ENCODE measurements at regions not wholly inside any gene's neighbourhood (a gene's known extent, or its start where the extent isn't known, plus 50 kb on each side); places are given as distances from the start of the nearest gene placed in this dataset.
"Not testable (repeated sequence)": the region's sequence is repeated elsewhere in the genome, so short reads cannot be mapped to it uniquely, and the experiment has no call there.

DNA sequence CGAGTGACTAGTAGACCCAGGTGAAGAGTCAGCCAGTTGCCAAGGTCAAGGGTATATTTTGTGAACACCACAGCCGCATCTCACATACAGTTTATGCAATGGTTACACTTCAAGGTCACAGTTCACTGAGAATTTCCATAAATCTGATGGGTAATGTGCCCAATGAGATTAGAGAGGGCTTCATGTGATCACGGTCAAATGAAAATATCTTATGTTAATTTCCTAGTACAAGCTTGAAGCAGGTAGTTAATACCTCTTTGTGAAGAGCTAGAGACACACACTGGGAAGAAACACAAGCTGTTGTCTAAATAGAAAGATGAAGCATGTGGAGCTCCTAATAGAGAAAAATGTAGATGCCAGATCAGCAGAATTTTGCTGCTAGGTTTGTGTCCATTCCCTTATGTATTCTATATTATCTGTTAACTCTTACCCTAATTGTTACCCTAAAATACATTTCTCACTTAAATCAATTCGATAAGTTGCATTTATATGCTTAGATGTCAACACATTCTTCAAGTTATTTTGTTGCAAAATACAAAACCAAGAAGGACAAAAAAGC is 136.0 kb downstream of the NR2F2 start:
- in situ Hi-C loops (cut with MboI; ENCODE audit: low sequenced_read_pairs): no loop called here

DNA sequence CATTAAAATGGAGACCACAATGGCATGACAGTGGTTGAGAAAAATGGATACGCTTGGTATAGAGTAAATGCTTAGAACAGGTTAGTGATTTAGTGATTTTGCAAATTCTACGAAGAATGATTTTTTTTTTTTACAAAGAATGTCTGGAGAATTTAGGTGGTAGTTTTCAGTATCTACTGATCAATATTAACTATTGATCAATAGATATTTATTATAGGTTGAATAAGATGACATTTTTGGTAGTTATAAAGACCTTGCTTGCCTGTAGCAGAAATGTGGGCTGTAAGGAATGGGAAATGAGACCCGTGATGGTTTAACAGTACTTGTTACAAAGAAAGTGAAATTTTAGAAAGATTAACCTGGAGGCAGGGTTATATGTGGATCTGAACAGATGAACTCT is 137.5 kb downstream of the NR2F2 start:
- in situ Hi-C loops (cut with MboI; ENCODE audit: low sequenced_read_pairs): no loop called here

DNA sequence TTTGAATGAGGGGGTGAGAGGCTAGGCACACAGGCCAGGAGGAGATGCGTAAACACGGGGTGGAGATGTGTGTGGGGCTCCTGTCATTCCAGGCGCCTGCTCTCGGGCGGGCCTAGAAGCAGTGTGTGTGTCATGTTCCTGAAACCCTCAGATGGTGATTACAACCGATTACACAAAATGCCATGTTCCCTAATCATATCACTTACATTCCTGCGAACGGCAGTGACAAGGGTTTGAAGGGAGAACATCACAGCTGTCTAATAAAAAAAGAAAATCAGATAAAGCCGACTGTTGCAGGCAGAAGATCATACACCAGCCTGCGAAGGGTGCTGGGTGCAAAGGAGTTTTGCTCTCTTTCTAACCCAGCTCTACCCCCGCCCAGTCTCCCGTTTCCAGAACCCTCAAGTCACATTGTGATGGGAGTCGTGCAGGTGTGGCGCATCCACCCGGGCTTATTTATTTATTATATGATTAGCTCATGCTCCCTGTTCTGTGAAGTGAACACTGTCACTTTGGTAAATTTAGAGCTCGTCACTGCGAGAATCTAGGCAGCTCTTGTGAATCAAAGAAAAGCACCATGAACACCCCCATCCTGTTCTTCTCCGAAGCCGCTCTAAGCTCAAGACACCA is 140.3 kb downstream of the NR2F2 start:
- in situ Hi-C loops (cut with MboI; ENCODE audit: low sequenced_read_pairs): no loop called here

DNA sequence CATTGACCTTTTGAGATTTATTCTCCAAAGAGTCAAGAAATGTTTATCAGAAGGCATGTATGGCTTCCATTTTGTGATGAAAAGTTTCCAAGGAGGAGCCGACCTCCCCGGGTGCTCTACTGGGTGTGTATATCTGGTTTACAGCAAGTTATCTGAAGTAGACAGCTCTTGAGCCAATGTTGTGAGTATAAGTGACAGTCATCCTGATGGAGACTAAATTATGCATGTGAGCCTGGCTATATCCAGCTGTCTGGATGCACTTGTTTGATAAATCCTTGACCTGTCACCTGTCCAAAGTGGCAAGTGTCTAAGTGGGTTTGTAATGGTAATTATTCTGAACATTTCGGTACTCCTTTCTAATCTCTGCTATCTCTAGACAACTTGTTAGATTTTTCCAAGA is 142.2 kb downstream of the NR2F2 start:
- in situ Hi-C loops (cut with MboI; ENCODE audit: low sequenced_read_pairs): no loop called here

DNA sequence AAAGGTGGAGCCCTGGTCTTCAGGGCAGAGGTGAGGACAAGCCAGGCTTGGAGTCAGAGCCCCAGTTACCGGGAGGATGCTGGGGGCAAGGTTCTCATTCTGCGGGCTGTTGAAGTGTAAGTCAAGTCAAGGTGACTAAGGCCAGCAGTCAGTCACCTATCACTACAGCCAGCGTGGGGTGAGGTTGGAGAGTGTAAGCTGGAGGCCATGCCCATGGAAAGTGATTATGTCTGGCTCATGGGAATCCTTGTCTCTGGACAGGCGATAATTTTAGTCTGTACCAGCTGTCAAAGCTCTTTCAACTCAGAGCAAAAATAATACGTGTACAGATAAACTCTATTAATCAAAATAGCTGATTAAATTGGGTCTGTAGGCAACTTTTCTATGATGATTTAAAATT is 143.1 kb downstream of the NR2F2 start:
- in situ Hi-C loops (cut with MboI; ENCODE audit: low sequenced_read_pairs): no loop called here

DNA sequence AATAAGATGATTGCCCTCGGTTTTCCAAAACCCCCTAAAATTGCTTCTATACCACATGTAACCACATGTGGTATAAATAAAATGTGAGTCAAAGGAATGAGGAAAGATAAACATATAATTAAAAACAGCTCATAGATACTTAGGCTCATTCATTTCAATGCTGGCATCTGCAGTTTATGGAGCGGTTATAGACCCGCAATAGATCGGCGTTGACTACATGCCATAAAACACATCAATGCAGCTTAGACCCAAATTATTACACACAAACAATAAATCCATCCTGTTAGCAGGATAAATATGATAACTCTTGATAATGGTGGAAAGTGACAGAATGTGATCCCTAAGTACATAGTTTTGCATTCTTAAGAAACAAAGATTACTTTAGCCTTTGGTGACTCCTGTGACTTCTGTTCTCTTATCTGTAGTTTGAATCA is 143.7 kb downstream of the NR2F2 start:
- in situ Hi-C loops (cut with MboI; ENCODE audit: low sequenced_read_pairs): no loop called here

DNA sequence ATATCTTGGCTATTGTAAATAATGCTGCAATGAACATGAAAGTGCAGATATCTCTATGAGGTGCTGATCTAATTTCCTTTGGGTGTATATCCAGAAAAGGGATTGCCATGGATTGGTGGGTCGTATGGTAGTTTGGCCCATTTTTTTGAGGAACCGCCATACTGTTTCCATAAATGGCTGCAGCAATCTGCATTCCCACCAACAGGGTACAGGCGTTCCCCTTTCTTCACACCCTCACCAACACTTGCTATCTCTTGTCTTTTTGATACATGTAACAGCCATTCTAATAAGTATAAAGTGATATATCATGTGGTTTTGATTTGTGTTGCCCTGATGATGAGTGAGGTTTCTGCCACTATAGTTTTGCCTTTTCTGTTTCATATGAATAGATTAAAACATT is 146.7 kb downstream of the NR2F2 start:
- in situ Hi-C loops (cut with MboI; ENCODE audit: low sequenced_read_pairs): no loop called here

DNA sequence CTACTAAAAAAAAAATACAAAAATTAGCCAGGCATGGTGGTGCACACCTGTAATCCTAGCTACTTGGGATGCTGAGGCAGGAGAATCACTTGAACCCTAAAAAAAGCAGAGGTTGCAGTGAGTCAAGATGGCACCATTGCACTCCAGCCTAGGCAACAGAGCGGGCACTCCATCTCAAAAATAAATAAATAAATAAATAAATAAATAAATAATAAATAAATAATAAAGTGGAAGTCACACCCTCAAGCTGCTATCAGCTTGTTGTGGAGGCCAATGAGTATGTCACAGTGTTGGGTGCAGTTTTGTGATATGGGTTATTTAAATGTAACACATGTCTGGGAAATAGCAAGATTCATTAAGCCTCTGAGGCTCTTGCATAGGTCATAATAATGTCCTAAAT is 153.9 kb downstream of the NR2F2 start:
- in situ Hi-C loops (cut with MboI; ENCODE audit: low sequenced_read_pairs): not testable (repeated sequence)

DNA sequence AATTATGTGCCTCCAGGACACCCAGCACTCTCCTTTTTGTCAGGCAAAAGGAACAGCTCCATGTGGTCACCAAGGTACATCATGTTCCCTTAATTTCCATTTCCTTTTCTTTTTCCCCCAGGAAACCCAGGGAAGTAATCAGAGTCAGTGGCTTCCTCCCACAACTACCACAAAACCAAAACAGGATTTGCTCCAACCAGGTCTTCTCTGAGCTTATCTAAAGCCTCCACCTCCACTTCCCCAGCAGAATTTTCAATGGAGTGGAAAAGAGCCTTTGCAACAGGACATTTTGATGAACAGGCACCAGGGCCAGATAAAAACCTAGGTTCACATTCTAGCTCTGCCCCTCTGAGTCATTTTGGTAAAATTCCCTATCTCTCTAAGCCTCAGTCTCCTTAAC is 154.3 kb downstream of the NR2F2 start:
- in situ Hi-C loops (cut with MboI; ENCODE audit: low sequenced_read_pairs): no loop called here

DNA sequence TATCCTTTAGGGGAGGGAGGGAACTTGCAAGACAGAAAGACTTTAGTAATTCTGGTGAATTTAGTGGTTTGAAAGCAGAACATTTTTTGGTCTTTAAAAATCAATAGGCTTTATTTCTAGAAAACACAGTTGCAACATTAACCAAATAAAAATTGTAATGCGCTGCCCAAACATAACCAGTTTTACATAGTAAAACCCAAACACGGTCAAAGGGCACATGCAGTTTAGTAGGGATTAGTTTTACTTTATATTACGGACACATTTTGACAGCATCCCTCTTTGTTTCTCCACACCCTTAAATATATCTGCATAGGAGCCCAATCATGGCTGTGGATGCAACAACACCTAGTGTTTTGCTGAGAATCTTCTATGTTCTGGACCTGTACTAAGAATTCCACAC is 156.7 kb downstream of the NR2F2 start:
- in situ Hi-C loops (cut with MboI; ENCODE audit: low sequenced_read_pairs): no loop called here

DNA sequence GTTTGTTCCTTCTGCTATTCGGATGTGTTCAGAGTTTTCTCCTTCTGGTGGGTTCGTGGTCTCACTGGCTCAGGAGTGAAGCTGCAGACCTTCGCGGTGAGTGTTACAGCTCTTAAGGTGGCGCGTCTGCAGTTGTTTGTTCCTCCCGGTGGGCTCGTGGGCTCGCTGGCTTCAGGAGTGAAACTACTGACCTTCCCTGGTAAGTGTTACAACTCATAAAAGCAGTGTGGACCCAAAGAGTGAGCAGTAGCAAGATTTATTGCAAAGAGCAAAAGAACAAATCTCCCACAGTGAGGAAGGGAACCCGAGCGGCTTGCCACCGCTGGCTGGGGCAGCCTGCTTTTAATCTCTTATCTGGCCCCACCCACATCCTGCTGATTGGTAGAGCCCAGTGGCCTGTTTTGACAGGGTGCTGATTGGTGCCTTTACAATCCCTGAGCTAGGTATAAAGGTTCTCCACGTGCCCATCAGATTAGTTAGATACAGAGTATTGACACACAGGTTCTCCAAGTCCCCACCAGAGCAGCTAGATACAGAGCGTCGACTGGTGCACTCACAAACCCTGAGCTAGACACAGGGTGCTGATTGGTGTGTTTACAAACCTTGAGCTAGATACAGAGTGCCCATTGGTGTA is 160.7 kb downstream of the NR2F2 start:
- in situ Hi-C loops (cut with MboI; ENCODE audit: low sequenced_read_pairs): not testable (repeated sequence)

DNA sequence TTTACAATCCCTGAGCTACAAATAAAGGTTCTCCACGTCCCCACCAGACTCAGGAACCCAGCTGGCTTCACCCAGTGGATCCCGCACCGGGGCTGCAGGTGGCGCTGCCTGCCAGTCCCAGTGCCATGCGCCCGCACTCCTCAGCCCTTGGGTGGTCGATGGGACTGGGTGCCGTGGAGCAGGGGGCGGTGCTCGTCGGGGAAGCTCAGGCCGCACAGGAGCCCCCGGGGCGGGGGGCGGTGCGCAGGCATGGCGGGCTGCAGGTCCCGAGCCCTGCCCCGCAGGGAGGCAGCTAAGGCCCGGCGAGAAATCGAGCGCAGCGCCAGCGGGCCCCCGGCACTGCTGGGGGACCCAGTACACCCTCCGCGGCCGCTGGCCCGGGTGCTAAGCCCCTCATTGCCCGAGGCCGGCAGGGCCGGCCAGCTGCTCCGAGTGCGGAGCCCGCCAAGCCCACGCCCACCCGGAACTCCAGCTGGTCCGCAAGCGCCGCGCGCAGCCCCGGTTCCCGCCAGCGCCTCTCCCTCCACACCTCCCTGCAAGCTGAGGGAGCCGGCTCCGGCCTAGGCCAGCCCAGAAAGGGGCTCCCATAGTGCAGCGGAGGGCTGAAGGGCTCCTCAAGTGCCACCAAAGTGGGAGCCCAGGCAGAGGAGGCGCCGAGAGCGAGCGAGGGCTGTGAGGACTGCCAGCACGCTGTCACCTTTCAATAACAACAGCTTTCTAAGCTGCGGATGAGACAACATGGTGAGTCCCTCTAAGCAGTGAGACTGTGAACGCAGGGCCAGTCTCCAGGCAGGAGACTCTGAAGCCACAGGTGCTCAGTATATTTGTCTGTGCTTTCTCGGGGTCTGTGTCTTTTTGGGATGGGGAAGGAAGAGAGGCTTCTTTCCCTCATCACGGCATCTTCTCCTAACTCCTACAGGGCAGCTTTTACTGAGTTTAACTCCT is 161.5 kb downstream of the NR2F2 start:
- in situ Hi-C loops (cut with MboI; ENCODE audit: low sequenced_read_pairs): not testable (repeated sequence)

DNA sequence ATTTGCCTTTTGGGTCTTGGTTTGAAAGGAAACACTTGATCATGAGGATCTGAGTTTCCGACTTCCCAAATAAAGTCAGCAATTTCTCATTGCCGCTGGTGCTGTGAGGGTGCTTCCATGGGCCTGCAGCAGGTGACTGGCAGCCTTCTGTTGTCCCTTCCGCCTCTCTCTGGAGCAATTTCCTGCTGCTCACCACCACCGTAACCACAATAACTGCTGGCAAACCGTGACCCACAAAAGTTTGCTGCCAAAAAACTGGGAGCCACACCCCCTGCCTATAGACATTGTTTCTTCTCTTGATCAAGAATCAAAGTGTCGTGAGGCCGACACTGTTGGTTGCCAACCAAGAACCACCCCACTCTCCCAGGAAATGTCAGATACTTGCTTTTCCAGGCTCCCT is 164.0 kb downstream of the NR2F2 start:
- in situ Hi-C loops (cut with MboI; ENCODE audit: low sequenced_read_pairs): no loop called here

DNA sequence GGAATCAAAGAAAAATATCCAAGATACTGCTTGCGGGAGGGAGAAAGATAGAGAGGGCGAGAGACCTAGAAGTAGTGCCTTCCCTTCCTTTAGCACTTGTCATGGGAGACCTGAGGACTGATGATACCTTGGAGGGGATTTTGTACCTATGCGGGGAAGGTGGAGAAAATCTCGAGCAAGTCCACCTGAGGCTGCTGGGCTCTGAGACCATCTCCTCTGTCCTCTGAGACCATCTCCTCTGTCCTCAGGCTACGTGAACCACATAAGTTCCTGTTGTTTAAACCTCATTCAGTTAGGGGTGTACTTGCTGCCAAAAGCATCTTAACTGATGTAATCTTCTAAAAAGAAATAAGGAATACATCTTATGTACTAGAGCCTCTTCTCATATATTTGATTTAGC is 164.9 kb downstream of the NR2F2 start:
- in situ Hi-C loops (cut with MboI; ENCODE audit: low sequenced_read_pairs): no loop called here

DNA sequence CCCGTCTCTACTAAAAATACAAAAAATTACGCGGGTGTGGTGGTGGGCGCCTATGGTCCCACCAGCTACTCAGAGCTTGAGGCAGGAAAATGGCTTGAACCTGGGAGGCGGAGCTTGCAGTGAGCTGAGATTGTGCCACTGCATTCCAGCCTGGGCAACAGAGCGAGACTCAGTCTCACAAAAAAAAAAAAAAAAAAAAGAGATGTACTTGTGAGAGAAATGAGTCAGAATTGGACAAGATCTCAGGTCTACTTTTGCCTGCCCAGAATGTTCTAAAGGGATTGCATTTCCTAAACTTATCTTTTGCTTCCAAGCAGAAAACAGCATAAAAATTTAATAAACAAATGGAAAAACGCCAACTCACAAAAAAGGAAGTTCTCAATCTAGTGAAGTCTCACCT is 167.5 kb downstream of the NR2F2 start:
- in situ Hi-C loops (cut with MboI; ENCODE audit: low sequenced_read_pairs): no loop called here

DNA sequence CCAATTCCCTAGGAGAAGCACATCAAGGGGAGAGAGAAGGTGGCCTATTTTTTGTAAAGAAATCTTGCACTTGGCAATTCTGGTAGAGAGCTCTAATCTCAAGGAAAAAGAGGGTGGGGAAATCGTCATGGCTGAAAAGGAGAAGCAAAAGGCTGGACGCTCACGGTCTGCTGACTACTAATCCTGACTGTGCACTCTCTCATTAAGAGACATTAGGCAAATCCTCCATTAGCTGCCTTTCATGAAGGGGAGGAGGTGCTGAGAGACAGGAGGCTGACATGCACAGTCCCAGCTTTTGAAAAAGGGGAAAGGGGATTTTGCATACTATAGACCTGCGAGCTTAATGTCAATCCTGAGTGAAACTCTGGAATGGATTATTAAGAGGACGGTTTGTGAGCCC is 170.0 kb downstream of the NR2F2 start:
- in situ Hi-C loops (cut with MboI; ENCODE audit: low sequenced_read_pairs): no loop called here

DNA sequence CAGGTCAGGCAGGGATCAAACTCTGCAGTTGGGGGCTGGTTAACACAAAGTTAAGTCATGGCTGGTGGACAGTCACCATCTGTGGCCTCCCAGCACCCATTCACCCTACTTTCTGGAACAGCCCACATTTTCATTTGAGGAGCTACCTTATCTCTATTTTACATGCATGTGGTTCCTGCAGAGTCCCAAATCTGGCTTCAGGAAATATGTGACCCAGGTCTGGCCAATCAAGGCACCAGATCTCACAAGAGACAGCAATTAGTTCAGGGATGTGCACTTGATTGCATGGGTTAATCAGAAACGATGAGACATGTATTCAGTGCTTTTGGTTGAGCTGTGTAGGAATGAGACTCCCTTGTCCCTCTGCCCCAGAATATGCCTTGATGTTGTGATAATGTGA is 170.9 kb downstream of the NR2F2 start:
- in situ Hi-C loops (cut with MboI; ENCODE audit: low sequenced_read_pairs): no loop called here

DNA sequence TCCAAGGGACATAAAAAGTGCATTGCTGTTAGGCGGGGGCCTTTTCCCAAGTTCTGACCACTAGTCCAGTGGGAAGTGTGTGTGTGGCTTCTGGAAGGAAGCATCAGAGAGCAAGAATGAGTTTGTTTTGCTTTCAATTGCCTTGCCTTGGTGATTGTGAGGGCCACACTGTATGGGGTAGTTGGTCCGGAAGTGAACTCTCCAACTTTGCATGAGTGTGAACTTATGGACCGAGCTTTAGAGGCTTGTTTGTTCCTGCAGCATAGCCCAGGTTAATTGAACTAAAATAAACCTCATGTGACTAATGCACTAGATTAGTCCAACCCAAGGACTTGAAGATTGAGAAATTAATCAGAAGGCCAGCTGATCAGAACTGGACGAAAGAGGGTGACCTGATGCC is 171.7 kb downstream of the NR2F2 start:
- in situ Hi-C loops (cut with MboI; ENCODE audit: low sequenced_read_pairs): no loop called here

DNA sequence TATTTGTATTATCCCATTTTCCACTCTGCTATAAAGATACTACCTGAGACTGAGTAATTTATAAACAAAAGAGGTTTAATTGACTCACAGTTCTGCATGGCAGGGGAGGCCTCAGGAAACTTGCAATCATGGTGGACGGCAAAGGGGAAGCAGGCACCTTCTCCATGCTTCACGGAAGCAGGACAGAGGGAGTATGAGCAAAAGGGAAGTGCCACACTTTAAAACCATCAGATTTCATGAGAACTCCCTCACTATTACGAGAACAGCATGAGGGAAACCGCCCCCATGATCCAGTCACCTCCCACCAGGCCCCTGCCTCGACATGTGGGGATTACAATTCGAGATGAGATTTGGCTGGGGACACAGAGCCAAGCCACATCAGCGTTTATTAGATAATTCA is 172.8 kb downstream of the NR2F2 start:
- in situ Hi-C loops (cut with MboI; ENCODE audit: low sequenced_read_pairs): no loop called here

DNA sequence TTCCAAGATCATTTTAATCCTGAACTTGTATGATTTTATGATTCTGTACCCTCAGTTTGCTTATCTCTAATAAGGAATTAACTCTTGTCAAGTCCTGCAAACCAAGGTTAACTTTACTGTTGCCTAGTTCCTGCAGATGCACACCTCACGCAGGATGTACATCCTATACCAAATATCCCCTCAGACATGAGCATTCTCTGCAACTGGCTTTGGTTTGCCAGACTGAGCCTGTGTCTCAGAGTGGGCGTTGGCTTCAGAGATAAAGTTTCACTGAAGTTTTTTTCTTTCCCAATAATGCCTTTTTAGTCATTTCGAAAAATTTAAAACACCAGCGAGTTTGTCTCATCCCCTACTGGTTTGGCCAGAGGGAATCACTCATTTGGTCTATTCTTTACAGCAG is 173.9 kb downstream of the NR2F2 start:
- in situ Hi-C loops (cut with MboI; ENCODE audit: low sequenced_read_pairs): no loop called here

DNA sequence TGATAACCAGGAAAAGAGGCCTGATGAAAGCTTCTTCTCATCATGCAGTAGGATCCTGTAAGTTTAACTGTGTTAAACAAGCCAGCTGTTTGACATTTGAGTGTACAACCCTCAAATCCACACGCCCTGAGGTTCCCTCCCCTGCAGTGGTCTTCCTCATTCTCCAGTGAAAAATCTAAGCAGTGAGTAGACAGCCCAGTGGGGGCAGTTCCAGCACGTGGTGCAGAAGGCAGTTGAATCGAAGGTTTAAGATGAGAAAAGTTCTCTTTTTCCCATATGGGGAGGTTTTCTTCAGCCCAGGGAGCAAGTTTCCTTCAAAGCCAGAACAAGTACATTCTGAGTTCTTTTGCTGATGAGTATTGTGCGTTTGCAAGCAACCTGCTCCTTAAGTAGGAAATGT is 174.5 kb downstream of the NR2F2 start:
- in situ Hi-C loops (cut with MboI; ENCODE audit: low sequenced_read_pairs): no loop called here

All from HL-60/S4 treated with phorbol 12-myristate 13-acetate at 8.2 ng/mL for 4 days and 3 days (cell line).